ENCODE measurements at regions not wholly inside any gene's neighbourhood (a gene's known extent, or its start where the extent isn't known, plus 50 kb on each side); places are given as distances from the start of the nearest gene placed in this dataset.
A peak's percentile ranks its signal among the peaks of the same experiment; 100 is the strongest.

GRCh38 chr2:2826209-2826551, 495.1 kb upstream of the MYT1L start:
- no peak overlapping the region for H3K4me3 ChIP-seq
- no peak for ATAC-seq
- DNase-seq, result peak; percentile 49
- H3K4me1 ChIP-seq, result no peaks in the 10 kb centered on the region
- TF ChIP-seq CTCF (IDR thresholded peaks at IDR 0.05), result no peak
- intact Hi-C loops (cut with DNase I), result no loop called here
- no peaks in the 10 kb centered on the region for H3K9me3 ChIP-seq
- H3K27me3 ChIP-seq, result no peaks in the 10 kb centered on the region
- no peaks in the 10 kb centered on the region for H3K36me3 ChIP-seq
- H3K27ac ChIP-seq, result no peak overlapping the region

GRCh38 chr2:2825516-2826208, 494.6 kb upstream of the MYT1L start:
- Histone ChIP-seq H3K27ac (no peak overlapping the region), H3K27me3 (no peaks in the 10 kb centered on the region), H3K4me3 (no peak overlapping the region), H3K4me1 (no peaks in the 10 kb centered on the region), H3K9me3 (no peaks in the 10 kb centered on the region), H3K36me3 (no peaks in the 10 kb centered on the region)
- no peak for ATAC-seq
- no peak for DNase-seq
- intact Hi-C loops (cut with DNase I), result no loop called here
- no peak for TF ChIP-seq CTCF (IDR thresholded peaks at IDR 0.05)

- Histone ChIP-seq H3K36me3 (no peaks in the 10 kb centered on the region), H3K4me1 (no peaks in the 10 kb centered on the region), H3K9me3 (no peaks in the 10 kb centered on the region), H3K4me3 (no peak overlapping the region), H3K27me3 (no peaks in the 10 kb centered on the region), H3K27ac (no peak overlapping the region)
- intact Hi-C loops (cut with DNase I), result no loop called here
- no peak for TF ChIP-seq CTCF (IDR thresholded peaks at IDR 0.05)
- ATAC-seq (no peak), DNase-seq (no peak)
Measured at GRCh38 chr2:2825062-2825461, 494.0 kb upstream of the MYT1L start.

- no peak for TF ChIP-seq CTCF (IDR thresholded peaks at IDR 0.05)
- intact Hi-C loops (cut with DNase I), result no loop called here
- no peaks in the 10 kb centered on the region for H3K9me3 ChIP-seq
- no peak overlapping the region for H3K4me3 ChIP-seq
- no peaks in the 10 kb centered on the region for H3K27me3 ChIP-seq
- ATAC-seq (no peak), DNase-seq (no peak)
- H3K27ac ChIP-seq, result no peak overlapping the region
- no peaks in the 10 kb centered on the region for H3K36me3 ChIP-seq
- no peaks in the 10 kb centered on the region for H3K4me1 ChIP-seq
Measured at GRCh38 chr2:2824588-2824987, 493.5 kb upstream of the MYT1L start.

GRCh38 chr2:2823061-2823753, 492.1 kb upstream of the MYT1L start:
- Histone ChIP-seq H3K27me3 (no peaks in the 10 kb centered on the region), H3K36me3 (no peaks in the 10 kb centered on the region), H3K27ac (no peak overlapping the region), H3K9me3 (no peaks in the 10 kb centered on the region), H3K4me1 (no peaks in the 10 kb centered on the region), H3K4me3 (no peak overlapping the region)
- ATAC-seq (no peak), DNase-seq (no peak)
- no peak for TF ChIP-seq CTCF (IDR thresholded peaks at IDR 0.05)
- intact Hi-C loops (cut with DNase I), result no loop called here

Data from upper lobe of right lung (tissue), 1 donor.